ENCODE measurements at regions not wholly inside any gene's neighbourhood (a gene's known extent, or its start where the extent isn't known, plus 50 kb on each side); places are given as distances from the start of the nearest gene placed in this dataset.

GRCh38 chr15:87793725-87794124 lies 462.8 kb downstream of the NTRK3 start:
- TF ChIP-seq EZH2 (IDR thresholded peaks at IDR 0.05) = no peak
- no peak for TF ChIP-seq POLR2AphosphoS5 (IDR thresholded peaks at IDR 0.05; ENCODE audit: borderline replicate concordance, low read depth, low read length)
- no peak for TF ChIP-seq FOXP2 (optimal IDR thresholded peaks at IDR 0.05; ENCODE audit: control extremely low read depth, extremely low read length, insufficient read depth)
